Parathyroid adenoma (tissue), 2 donors: ENCODE measurements at regions not wholly inside any gene's neighbourhood (a gene's known extent, or its start where the extent isn't known, plus 50 kb on each side); places are given as distances from the start of the nearest gene placed in this dataset.
"Not testable (repeated sequence)": the region's sequence is repeated elsewhere in the genome, so short reads cannot be mapped to it uniquely, and the experiment has no call there.

Experiments
- H2AFZ ChIP-seq: fragments of 300-600 bp; sonication (generic); one replicate; pipeline ENCODE4 v1.7.0; 2017; ENCODE audit warnings: antibody characterized with exemption, mild to moderate bottlenecking
- H3K27ac ChIP-seq: fragments of 300-600 bp; sonication (generic); one replicate; pipeline ENCODE4 v1.7.0; 2017
- H3K27me3 ChIP-seq: fragments of 300-600 bp; sonication (generic); one replicate; pipeline ENCODE4 v1.7.0; 2017; ENCODE audit warnings: low read length; ENCODE audit not compliant: control insufficient read depth, insufficient read depth
- H3K36me3 ChIP-seq: fragments of 300-600 bp; sonication (generic); one replicate; pipeline ENCODE4 v1.7.0; 2017; ENCODE audit warnings: low read length; ENCODE audit not compliant: control insufficient read depth, insufficient read depth
- H3K4me1 ChIP-seq: fragments of 300-600 bp; sonication (generic); one replicate; pipeline ENCODE4 v1.7.0; 2017; ENCODE audit warnings: control low read depth
- H3K4me2 ChIP-seq: fragments of 300-600 bp; sonication (generic); one replicate; pipeline ENCODE4 v1.7.0; 2017; ENCODE audit warnings: low read length
- H3K4me3 ChIP-seq: fragments of 300-600 bp; sonication (generic); one replicate; pipeline ENCODE4 v1.7.0; 2017; ENCODE audit warnings: low read depth, low read length
- H3K79me2 ChIP-seq: fragments of 300-600 bp; sonication (generic); one replicate; pipeline ENCODE4 v1.7.0; 2017; ENCODE audit warnings: control low read depth
- H3K9ac ChIP-seq: fragments of 300-600 bp; sonication (generic); one replicate; pipeline ENCODE4 v1.7.0; 2017; ENCODE audit warnings: mild to moderate bottlenecking
- H3K9me3 ChIP-seq: fragments of 300-600 bp; sonication (generic); one replicate; pipeline ENCODE4 v1.7.0; 2017; ENCODE audit warnings: low read length; ENCODE audit not compliant: control insufficient read depth
- CTCF ChIP-seq: fragments of 300-600 bp; sonication (generic); IDR thresholded peaks from one replicate; pipeline ENCODE4 v1.7.0; 2017; ENCODE audit warnings: antibody characterized with exemption, mild to moderate bottlenecking
- donor health status: primary hyperparathyroidism.

- H2AFZ ChIP-seq, result no peak overlapping the region
- no peak overlapping the region for H3K9ac ChIP-seq
- H3K4me2 ChIP-seq, result no peak overlapping the region
- H3K36me3 ChIP-seq, result no peaks in the 10 kb centered on the region
- no peaks in the 10 kb centered on the region for H3K79me2 ChIP-seq
- H3K4me1 ChIP-seq, result no peaks in the 10 kb centered on the region
- H3K4me3 ChIP-seq, result no peak overlapping the region
- TF ChIP-seq CTCF, result no peak
- no peaks in the 10 kb centered on the region for H3K27me3 ChIP-seq
- H3K9me3 ChIP-seq, result no peaks in the 10 kb centered on the region
- no peak overlapping the region for H3K27ac ChIP-seq
Observed at GRCh38 chr7:118429141-118429540, 204.6 kb downstream of the ANKRD7 start.

GRCh38 chr7:118436663-118437062 lies 212.2 kb downstream of the ANKRD7 start:
- TF ChIP-seq CTCF, result no peak
- Histone ChIP-seq H3K27ac (no peak overlapping the region), H3K4me3 (no peak overlapping the region), H3K4me2 (no peak overlapping the region), H3K9ac (no peak overlapping the region), H3K79me2 (no peaks in the 10 kb centered on the region), H3K36me3 (no peaks in the 10 kb centered on the region), H3K27me3 (no peaks in the 10 kb centered on the region), H2AFZ (no peak overlapping the region), H3K4me1 (no peaks in the 10 kb centered on the region), H3K9me3 (no peaks in the 10 kb centered on the region)

GRCh38 chr7:118449030-118449429 lies 224.5 kb downstream of the ANKRD7 start:
- not testable (repeated sequence) for H3K4me1 ChIP-seq, H3K36me3 ChIP-seq, H3K27me3 ChIP-seq, H2AFZ ChIP-seq, H3K79me2 ChIP-seq, H3K27ac ChIP-seq, H3K9me3 ChIP-seq, H3K9ac ChIP-seq, H3K4me3 ChIP-seq, H3K4me2 ChIP-seq

GRCh38 chr7:118449797-118450567 lies 225.5 kb downstream of the ANKRD7 start:
- H3K4me3 ChIP-seq, result no peak overlapping the region
- no peak overlapping the region for H3K9ac ChIP-seq
- H3K4me1 ChIP-seq, result no peaks in the 10 kb centered on the region
- no peaks in the 10 kb centered on the region for H3K79me2 ChIP-seq
- no peaks in the 10 kb centered on the region for H3K9me3 ChIP-seq
- H3K27ac ChIP-seq, result no peak overlapping the region
- H2AFZ ChIP-seq, result no peak overlapping the region
- no peak overlapping the region for H3K4me2 ChIP-seq
- no peaks in the 10 kb centered on the region for H3K27me3 ChIP-seq
- no peak for TF ChIP-seq CTCF
- no peaks in the 10 kb centered on the region for H3K36me3 ChIP-seq

- H3K9ac ChIP-seq, result no peak overlapping the region
- TF ChIP-seq CTCF, result no peak
- H3K79me2 ChIP-seq, result no peaks in the 10 kb centered on the region
- no peaks in the 10 kb centered on the region for H3K36me3 ChIP-seq
- H3K27me3 ChIP-seq, result no peaks in the 10 kb centered on the region
- H2AFZ ChIP-seq, result no peak overlapping the region
- H3K27ac ChIP-seq, result no peak overlapping the region
- H3K4me1 ChIP-seq, result no peaks in the 10 kb centered on the region
- H3K4me2 ChIP-seq, result no peak overlapping the region
- no peak overlapping the region for H3K4me3 ChIP-seq
- H3K9me3 ChIP-seq, result no peaks in the 10 kb centered on the region
Observed at GRCh38 chr7:118452128-118452527, 227.6 kb downstream of the ANKRD7 start.
